ENCODE measurements at regions not wholly inside any gene's neighbourhood (a gene's known extent, or its start where the extent isn't known, plus 50 kb on each side); places are given as distances from the start of the nearest gene placed in this dataset.

- DNase-seq (ENCODE audit: low spot score) = no peak
- TF ChIP-seq CTCF (IDR thresholded peaks at IDR 0.05; ENCODE audit: extremely low read depth, missing control alignments) = no peak
These were observed 141.6 kb downstream of the SPATA18 start for GRCh38 chr4:52192721-52193135.

GRCh38 chr4:52195869-52196268 is 144.8 kb downstream of the SPATA18 start:
- DNase-seq (ENCODE audit: low spot score) = no peak
- TF ChIP-seq CTCF (IDR thresholded peaks at IDR 0.05; ENCODE audit: extremely low read depth, missing control alignments) = no peak

GRCh38 chr4:52196606-52197130 is 145.6 kb downstream of the SPATA18 start:
- no peak for TF ChIP-seq CTCF (IDR thresholded peaks at IDR 0.05; ENCODE audit: extremely low read depth, missing control alignments)
- DNase-seq (ENCODE audit: low spot score) = no peak

- TF ChIP-seq CTCF (IDR thresholded peaks at IDR 0.05; ENCODE audit: extremely low read depth, missing control alignments) = no peak
- no peak for DNase-seq (ENCODE audit: low spot score)
These were observed 146.2 kb downstream of the SPATA18 start for GRCh38 chr4:52197306-52197705.

GRCh38 chr4:52198294-52198693 is 147.2 kb downstream of the SPATA18 start:
- DNase-seq (ENCODE audit: low spot score) = no peak
- TF ChIP-seq CTCF (IDR thresholded peaks at IDR 0.05; ENCODE audit: extremely low read depth, missing control alignments) = no peak

- no peak for DNase-seq (ENCODE audit: low spot score)
- TF ChIP-seq CTCF (IDR thresholded peaks at IDR 0.05; ENCODE audit: extremely low read depth, missing control alignments) = no peak
These were observed 148.7 kb downstream of the SPATA18 start for GRCh38 chr4:52199574-52200338.

- TF ChIP-seq CTCF (IDR thresholded peaks at IDR 0.05; ENCODE audit: extremely low read depth, missing control alignments) = no peak
- DNase-seq (ENCODE audit: low spot score) = no peak
These were observed 149.2 kb downstream of the SPATA18 start for GRCh38 chr4:52200339-52200725.

All from GM20000 (cell line).